ENCODE measurements at regions not wholly inside any gene's neighbourhood (a gene's known extent, or its start where the extent isn't known, plus 50 kb on each side); places are given as distances from the start of the nearest gene placed in this dataset.
"Not testable (repeated sequence)": the region's sequence is repeated elsewhere in the genome, so short reads cannot be mapped to it uniquely, and the experiment has no call there.

DNA sequence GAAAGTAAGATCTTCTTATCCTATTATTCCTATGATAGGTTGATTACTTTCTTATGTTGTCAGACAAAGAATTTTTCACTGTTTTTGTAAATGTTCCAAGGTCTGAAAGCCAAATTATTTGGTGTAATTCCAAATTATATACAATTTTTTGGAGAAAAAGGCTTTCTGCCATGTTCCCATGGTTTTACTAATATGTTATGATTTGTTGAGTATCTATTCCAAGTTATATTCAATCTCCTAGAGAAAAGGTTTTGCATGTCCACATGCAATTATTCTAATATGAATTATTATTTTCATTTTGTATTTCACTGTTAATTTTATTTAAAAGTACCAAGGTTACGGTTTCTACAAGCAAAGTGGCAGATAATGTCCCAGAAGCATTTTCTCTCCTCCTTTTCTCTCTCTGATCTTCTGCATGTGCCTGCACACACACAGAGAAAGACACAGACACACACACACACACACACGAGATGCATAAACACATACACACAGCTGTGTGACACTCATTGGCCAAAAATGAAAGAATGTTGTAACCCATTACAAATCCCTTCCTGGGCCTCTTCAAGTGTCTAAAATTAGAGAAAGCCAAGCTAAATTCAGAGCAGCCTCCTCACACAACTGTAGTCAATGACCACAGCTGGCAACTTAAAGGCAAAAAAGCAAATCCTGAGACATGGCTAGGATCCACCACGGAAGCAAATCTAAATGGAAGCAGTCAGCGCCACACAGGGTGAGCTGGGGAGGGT, 621.0 kb downstream of the EFNB2 start:
- no peak for DNase-seq

DNA sequence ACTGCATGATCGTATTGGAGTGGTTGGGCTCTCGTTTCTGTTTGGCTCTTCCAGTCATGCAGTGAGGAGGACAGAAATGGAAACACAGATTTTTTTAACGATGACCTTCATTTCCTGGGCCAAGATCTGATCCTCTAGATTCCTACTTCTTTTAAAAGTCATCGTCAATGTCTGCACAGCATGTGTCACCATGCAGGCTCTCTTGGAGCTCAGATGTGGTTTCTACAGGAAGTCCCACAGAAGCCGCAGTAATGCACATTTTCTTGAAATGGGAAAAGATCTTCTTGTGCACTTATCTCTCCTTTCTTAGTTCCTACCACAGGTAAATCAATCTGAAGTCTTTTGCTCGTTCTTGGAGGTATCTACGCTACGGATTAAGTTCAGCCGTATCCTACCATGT, 626.9 kb downstream of the EFNB2 start:
- peak in 2 of 6 experiments; percentile 11 to 13 for DNase-seq

DNA sequence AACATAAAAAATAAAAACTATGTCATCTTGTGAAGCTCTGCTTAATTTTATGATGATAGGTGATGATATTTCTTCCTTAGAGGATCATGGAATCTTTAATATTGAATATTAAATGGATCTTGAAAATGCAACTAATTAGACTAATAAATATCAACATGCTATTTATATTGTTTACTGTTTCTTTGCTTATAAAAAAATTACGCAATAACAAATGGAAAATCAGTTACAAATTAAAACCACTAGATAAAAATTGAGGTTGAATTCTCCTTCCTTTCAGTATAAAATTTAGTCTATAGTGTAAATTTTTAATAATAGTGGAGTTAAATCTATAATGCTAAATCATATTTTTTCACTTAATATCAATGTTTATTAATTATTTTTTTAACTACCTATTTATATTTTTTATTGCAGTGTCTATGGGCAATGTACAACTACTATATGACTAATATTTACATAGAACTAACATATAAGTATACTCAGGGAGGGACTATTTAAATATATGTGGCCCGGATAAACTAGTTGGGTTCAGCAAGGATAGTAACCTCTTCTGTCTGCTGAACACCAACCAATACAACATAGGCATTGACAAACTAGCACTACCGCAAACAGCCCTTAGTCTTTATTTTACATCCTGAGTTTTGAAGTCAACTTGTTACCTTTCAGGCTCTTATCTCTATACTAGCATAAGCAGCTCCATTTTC, 628.0 kb downstream of the EFNB2 start:
- DNase-seq: no peak

DNA sequence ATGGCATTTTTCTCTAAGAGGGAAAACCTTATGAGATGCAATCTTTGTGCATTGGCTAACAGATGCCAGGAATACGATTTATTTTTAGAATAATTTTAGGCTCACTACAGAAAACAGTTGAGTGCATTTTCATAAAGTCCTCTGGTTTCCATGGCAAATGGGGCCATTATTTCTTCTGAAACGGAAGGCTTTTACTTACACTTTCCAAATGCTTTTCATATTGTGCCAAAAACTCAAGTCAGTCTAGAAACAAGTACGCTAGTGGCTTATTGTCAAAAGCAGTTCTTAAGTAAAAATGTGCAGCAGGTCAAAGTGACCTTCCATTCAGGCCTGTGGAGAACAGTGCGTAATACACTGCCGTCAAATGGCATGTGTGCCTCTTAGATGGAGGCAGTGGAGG, 628.7 kb downstream of the EFNB2 start:
- DNase-seq: no peak

DNA sequence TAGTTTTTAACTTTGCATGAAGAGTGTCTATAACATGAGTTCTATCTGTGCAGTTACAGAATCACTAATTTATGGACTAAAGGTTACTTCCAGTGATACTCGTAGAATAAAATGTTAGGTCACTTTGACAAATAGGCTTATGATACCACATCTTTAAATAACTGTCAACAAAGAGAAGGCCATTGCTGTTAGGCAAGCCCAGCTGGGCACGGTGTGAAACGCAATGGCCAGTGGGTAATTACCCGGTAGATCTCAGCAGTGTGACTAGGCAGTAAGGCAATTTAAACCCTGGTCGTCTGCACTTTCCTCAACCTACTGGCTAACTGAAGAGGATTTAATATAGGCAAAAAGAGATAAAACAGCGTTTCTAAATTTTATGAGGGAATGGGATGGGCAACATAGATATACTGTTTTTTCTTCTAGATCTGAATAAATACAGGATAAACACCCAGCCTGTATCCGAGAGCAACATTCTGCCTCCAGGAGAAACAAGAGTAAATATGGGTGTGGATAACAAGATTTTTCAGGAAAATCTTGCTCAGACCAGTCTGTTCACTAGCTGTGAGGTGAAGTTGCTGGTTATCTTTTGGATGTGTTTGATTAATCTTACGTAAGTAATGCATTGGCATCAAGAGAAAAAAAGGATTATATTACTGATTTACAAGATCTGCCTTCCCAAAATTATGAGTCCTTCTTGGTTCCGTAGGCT, 631.3 kb downstream of the EFNB2 start:
- DNase-seq: no peak

- DNase-seq: no peak
These were observed 633.1 kb downstream of the EFNB2 start for GRCh38 chr13:105902396-105902795.

GRCh38 chr13:105897575-105897974, 637.9 kb downstream of the EFNB2 start:
- DNase-seq: no peak

GRCh38 chr13:105894697-105895096, 640.8 kb downstream of the EFNB2 start:
- DNase-seq: no peak

DNA sequence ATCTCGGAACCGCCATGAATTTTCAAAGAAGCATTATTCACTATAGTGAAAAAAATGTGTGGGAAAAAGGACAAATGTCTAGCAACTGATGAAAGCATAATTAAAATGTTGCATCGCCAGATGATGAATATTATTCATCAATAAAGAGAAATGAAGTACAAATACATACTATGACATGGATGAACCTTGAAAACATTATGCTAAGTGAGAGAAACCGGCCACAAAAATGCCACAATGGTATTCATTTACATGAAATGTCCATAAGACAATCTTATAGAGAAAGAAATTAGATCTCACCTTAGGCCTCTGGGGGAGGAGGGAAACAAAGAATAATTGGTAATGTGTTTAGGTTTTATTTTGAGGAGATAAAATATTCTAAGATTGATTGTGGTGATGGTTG, 645.0 kb downstream of the EFNB2 start:
- no peak for DNase-seq

GRCh38 chr13:105878119-105878700, 657.3 kb downstream of the EFNB2 start:
- DNase-seq: no peak

GRCh38 chr13:105874814-105875213, 660.6 kb downstream of the EFNB2 start:
- DNase-seq: no peak

DNA sequence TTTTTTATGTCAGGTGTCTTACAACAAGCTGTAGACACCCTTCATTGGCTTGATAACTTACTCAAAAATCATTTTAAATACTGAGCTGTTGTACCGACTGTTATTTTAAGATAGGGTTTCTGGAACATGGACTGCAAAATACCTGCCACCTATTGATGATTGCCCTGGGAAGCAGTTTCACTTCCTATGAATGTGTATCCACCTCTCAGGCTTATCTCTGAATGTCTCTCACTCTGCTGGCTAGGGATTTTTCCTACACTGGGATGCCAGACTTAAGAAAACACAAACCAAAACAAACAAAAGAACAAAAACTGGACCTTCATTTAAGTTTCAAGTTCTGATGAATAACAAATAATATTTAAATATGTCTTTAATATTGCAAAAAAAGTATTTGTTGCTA, 663.7 kb downstream of the EFNB2 start:
- no peak for DNase-seq

DNA sequence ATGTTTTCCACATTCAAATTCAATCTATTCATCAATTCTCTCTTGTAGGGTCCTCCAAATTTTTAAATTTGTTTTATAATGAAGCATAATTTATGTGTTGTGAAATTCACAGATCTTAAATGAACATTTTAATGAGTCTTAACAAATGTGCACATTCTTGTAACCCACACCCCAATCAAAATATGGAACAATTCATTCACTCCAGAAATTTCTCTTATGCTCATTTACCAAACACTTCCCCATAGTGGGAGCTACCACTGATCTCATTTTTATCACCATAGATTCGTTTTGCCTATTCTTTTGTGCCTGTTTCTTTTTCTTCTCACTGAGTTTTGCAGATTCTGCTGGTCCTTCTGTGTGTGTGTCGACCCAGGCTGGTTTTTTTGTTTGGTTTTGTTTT, 664.1 kb downstream of the EFNB2 start:
- no peak for DNase-seq

- no peak for DNase-seq
These were observed 672.1 kb downstream of the EFNB2 start for GRCh38 chr13:105863300-105863920.

DNA sequence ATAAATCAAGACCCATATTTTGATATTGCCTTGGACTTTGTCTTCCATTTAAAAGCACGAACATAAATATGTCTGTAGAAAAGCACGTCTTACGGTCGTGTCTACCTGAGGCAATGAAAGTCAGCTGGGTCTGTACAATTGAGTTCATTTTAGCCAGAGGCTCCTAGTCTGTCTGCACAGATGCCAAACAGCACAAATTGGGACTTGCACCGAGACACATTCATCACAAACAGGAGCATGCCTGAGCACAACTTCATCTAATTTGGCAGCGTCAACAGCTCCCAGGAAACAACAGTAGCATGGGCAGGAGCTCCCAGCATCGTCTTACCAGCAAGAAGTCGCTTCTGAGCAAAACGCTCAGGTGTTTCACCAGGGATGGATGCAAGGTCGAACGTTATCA, 687.0 kb downstream of the EFNB2 start:
- no peak for DNase-seq

DNA sequence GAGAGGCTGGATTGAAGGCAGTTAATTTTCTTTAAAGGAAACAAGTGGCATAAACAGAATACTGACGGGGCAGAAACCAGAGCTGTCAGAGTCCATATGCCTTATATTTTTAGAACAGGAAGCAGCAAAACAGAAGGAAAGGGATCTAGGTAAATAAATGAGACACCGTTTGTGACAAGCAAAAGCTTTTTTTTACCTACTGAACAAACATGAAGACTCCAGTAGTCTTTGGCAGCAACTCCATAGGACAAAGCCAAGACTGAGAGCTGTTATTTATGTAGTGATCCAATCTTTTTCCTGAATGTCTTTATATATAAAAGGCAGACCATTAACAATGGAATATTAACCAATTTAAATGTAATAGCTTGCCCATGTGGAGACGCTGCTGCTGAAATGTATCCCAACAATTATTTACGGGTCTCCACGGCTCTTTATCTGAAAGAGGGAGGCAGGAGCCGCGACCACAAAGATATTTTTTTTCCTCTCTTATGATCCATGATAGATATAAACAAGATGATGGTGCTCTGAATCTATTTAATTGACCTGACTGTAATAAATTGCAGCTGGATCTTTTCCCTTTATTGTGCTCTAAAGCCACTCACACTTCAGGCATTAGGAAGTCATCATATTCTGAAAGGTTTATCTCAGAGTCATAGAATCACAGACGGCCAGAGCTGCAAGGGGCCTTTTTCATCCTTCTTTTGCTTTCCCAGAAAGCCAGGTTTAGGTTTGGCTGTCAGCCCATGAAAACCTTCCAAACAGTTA, 687.8 kb downstream of the EFNB2 start:
- DNase-seq: no peak

DNA sequence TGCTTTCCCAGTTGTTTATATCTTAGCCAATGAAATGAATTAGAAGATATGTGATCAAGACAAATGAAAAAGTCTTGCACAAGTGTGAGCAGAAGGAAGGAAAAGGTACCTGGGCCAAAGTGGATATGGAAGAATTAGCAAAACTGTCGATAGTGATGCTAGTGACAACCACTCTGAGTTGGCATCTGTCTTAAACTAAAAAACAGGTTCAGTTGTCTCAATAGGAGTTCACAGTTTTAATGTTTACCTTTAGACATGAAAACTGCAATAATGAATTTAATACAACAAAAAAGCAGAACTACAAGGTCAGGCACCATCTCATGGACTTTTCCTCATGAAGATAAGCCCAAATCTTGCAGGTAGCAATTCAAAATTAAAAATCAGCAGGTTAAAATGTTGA, 688.5 kb downstream of the EFNB2 start:
- no peak for DNase-seq

GRCh38 chr13:105841286-105841685, 694.2 kb downstream of the EFNB2 start:
- no peak for DNase-seq

GRCh38 chr13:105838231-105838630, 697.2 kb downstream of the EFNB2 start:
- no peak for DNase-seq

DNA sequence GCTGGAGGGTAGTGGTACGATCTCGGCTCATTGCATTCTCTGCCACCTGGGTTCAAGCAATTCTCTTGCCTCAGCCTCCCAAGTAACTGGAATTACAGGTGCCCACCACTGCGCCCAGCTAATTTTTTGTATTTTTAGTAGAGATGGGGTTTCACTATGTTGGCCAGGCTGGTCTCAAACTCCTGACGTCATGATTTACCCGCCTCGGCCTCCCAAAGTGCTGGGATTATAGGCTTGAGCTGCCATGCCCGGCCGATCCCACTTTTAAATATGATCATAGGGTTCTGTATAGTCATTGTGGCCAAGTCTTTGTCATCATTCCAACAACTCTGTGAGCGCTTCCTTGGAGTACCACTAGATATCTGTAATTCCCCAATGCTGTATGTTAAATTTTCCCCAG, 698.2 kb downstream of the EFNB2 start:
- not testable (repeated sequence) for DNase-seq

DNA sequence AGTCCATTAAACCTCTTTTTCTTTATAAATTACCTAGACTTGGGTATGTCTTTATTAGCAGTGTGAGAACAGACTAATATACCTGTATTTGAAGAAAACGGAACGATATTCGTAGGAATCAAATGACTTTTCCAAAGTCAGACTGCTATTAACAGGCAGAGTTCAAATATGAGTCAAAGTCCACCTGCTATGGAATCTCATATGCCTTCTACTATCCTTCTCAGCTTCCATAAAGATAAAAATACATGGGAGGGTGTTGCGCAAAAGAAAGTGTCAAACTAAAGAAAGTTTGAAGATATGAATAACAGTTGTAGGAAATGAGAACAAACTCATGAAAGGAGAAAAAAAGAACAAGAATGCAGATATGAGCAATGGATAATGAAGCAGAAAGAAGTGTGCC, 704.6 kb downstream of the EFNB2 start:
- DNase-seq: no peak

- no peak for DNase-seq
These were observed 708.2 kb downstream of the EFNB2 start for GRCh38 chr13:105827111-105827809.

Data from stimulated activated naive CD4-positive, alpha-beta T cell (primary cell).